ENCODE measurements at regions not wholly inside any gene's neighbourhood (a gene's known extent, or its start where the extent isn't known, plus 50 kb on each side); places are given as distances from the start of the nearest gene placed in this dataset.

DNA sequence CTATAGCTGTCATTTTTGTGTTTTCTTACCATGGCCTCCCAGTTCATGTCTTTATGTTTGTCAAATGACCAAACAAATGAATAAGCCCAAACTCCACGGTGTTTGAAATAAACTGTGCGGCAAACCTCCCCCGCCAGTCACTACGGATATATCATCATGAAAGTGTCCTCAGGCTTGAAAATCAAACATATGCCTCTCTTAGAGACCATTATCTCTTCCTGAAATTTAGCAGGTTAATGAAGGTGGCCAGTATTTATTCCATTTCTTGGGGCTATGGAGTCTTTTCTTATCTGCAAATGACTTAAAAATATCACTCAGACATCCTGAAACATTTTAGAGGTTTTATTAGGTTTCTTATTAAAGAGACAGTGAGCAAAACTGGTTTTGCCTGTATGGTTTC is 610.3 kb upstream of the CDH5 start:
- TF ChIP-seq, protein P1, sequence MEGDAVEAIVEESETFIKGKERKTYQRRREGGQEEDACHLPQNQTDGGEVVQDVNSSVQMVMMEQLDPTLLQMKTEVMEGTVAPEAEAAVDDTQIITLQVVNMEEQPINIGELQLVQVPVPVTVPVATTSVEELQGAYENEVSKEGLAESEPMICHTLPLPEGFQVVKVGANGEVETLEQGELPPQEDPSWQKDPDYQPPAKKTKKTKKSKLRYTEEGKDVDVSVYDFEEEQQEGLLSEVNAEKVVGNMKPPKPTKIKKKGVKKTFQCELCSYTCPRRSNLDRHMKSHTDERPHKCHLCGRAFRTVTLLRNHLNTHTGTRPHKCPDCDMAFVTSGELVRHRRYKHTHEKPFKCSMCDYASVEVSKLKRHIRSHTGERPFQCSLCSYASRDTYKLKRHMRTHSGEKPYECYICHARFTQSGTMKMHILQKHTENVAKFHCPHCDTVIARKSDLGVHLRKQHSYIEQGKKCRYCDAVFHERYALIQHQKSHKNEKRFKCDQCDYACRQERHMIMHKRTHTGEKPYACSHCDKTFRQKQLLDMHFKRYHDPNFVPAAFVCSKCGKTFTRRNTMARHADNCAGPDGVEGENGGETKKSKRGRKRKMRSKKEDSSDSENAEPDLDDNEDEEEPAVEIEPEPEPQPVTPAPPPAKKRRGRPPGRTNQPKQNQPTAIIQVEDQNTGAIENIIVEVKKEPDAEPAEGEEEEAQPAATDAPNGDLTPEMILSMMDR (IDR thresholded peaks at IDR 0.05), result no peak
- no peak for TF ChIP-seq POLR2A (IDR thresholded peaks at IDR 0.05)

Measured in uterus (tissue), 2 donors.